Stimulated activated CD8-positive, alpha-beta memory T cell treated with anti-CD3 and anti-CD28 coated beads, Interleukin-7, amount 100 ng/mL, for 1 hour (primary cell): ENCODE measurements at regions not wholly inside any gene's neighbourhood (a gene's known extent, or its start where the extent isn't known, plus 50 kb on each side); places are given as distances from the start of the nearest gene placed in this dataset.

ENCODE experiments used
- DNase-seq, 2 donors: peaks; one replicate each; pipeline ENCODE4 v3.0.0-alpha.2; 2020; ENCODE audit warnings: low read depth in 2 of 2

GRCh38 chr18:67380867-67381266 lies 135.7 kb downstream of the DSEL start:
- no peak for DNase-seq

- no peak for DNase-seq
These were observed 136.5 kb downstream of the DSEL start for GRCh38 chr18:67379981-67380380.

GRCh38 chr18:67376372-67376771 lies 140.1 kb downstream of the DSEL start:
- no peak for DNase-seq

- DNase-seq, result no peak
These were observed 142.9 kb downstream of the DSEL start for GRCh38 chr18:67373636-67374035.

- DNase-seq, result no peak
These were observed 149.0 kb downstream of the DSEL start for GRCh38 chr18:67367540-67367939.

GRCh38 chr18:67363694-67364093 lies 152.8 kb downstream of the DSEL start:
- no peak for DNase-seq

GRCh38 chr18:67362906-67363305 lies 153.6 kb downstream of the DSEL start:
- no peak for DNase-seq

GRCh38 chr18:67359873-67360838 lies 156.4 kb downstream of the DSEL start:
- no peak for DNase-seq

GRCh38 chr18:67358947-67359346 lies 157.6 kb downstream of the DSEL start:
- no peak for DNase-seq

- DNase-seq, result no peak
These were observed 161.8 kb downstream of the DSEL start for GRCh38 chr18:67354692-67355091.

- DNase-seq, result no peak
These were observed 162.4 kb downstream of the DSEL start for GRCh38 chr18:67354091-67354490.

- no peak for DNase-seq
These were observed 169.1 kb downstream of the DSEL start for GRCh38 chr18:67347438-67347837.

- no peak for DNase-seq
These were observed 174.4 kb downstream of the DSEL start for GRCh38 chr18:67342159-67342558.

- DNase-seq, result no peak
These were observed 178.8 kb downstream of the DSEL start for GRCh38 chr18:67337696-67338095.

- DNase-seq, result no peak
These were observed 184.7 kb downstream of the DSEL start for GRCh38 chr18:67331857-67332256.

GRCh38 chr18:67319109-67319508 lies 197.4 kb downstream of the DSEL start:
- no peak for DNase-seq

- no peak for DNase-seq
These were observed 197.9 kb downstream of the DSEL start for GRCh38 chr18:67318651-67319050.

- no peak for DNase-seq
These were observed 205.7 kb downstream of the DSEL start for GRCh38 chr18:67310826-67311225.

GRCh38 chr18:67308819-67309218 lies 207.7 kb downstream of the DSEL start:
- DNase-seq, result no peak

- no peak for DNase-seq
These were observed 211.1 kb downstream of the DSEL start for GRCh38 chr18:67305466-67305865.

GRCh38 chr18:67302043-67302442 lies 214.5 kb downstream of the DSEL start:
- DNase-seq, result no peak

GRCh38 chr18:67301592-67301991 lies 214.9 kb downstream of the DSEL start:
- DNase-seq, result no peak

- no peak for DNase-seq
These were observed 216.0 kb downstream of the DSEL start for GRCh38 chr18:67300498-67300897.

GRCh38 chr18:67292814-67293213 lies 223.7 kb downstream of the DSEL start:
- DNase-seq, result no peak
